Stimulated activated CD8-positive, alpha-beta memory T cell treated with anti-CD3 and anti-CD28 coated beads, Interleukin-2, amount 100 ng/mL, for 48 hours (primary cell): ENCODE measurements at regions not wholly inside any gene's neighbourhood (a gene's known extent, or its start where the extent isn't known, plus 50 kb on each side); places are given as distances from the start of the nearest gene placed in this dataset.
A peak's percentile ranks its signal among the peaks of the same experiment; 100 is the strongest.

ENCODE experiments used
- DNase-seq, 2 donors: peaks; one replicate each; pipeline ENCODE4 v3.0.0-alpha.2; 2020; ENCODE audit warnings: low read depth in 2 of 2

DNA sequence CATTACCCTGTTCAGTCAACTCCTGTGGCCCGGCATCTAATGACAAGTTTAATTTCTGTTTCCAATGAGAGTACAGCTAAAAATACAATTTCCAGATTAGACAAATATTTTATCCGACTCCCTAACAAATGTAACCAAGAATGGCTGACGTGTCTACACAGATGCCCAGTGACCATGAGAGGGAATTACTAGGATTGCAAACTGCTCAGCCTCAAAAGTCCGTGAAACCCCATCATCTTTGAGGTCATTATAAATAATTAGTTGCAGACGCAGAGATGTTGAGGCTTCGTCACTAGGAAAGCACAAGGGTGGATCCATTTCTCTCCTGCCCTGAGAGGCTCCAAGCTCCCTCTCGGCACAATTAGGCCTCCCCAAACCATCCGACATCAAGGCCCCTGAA lies 104.1 kb upstream of the ZNF507 start:
- DNase-seq = no peak

DNA sequence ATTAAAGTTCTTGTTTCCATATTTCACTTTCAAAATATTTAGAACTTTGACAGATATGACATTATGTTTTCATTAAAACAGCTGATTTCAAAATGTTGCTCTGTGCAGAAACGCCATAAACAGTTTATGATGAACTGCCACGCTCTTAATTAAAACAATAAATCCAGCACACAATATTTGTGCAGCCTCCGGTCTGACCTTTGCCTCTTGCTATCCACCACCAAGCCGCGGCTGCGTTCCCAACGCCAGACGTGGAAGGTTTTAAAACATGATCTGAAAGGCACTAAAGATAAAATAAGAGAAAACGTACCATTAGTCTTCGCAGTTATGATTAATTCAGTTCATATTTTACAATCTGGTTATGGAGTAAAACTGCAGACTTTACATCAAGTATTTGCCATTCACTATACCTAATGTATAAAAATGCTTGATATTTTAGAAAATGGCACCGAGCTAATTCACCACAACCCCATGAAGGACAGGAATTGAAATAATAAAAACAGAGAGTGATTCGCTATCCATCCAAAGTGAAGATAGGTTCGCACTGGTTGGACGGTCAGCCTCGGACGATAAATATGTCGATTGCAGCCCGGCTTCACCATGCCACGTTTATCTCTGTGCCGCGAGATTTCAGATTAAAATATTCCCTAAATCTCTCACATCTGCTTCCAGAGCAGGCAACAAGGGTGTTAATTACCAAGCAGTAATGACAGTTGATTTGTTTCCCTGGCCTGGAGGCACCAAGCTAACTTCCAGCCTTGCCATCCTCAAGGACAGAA lies 103.3 kb upstream of the ZNF507 start:
- DNase-seq = no peak

DNA sequence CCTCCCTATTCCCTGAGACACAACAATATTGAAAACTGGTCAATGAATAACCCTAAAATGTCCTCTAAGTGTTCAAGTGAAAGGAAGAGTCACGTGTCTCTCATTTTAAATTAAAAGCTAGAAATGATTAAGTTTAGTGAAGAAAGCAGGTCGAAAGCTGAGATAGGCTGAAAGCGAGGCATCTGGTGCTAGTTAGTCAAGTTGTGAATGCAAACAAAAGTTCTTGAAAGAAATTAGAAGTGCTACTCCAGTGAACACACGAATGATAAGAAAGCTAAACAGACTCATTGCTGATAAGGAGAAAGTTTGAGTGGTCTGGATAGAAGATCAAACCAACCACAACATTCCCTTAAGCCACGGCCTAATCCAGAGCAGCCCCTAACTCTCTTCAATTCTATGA lies 99.4 kb upstream of the ZNF507 start:
- DNase-seq = no peak

DNA sequence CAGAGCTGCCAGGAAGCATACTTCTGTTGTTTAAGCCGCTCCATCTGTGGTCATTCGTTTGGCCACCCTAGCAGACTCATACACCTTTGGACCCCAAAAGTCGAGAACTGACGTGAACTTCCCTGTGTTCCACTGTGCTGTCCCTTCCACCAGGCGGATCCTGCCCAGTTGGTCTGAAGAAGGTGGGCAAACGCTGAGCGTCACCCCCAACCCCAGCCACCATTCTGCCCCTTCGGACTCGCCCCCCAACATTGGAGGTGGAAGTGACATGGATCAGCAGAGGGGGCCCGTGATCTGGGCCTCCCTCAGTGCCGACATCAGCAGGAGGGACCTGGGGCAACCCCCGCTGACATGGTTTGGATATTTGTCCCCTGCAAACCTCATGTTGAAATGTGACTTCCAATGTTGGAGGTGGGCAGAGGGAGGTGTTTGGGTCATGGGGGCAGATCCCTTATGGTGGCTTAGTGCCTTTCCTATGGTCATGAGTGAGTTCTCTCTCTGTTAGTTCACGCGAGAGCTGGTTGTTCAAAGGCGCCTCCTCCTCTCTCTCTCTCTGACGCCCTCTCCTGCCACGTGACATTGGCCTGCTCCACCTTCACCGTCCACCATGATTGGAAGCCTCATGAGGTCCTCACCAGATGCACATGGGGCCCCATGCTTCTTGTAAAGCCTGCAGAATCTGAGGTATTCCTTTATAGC lies 93.6 kb upstream of the ZNF507 start:
- no peak for DNase-seq

DNA sequence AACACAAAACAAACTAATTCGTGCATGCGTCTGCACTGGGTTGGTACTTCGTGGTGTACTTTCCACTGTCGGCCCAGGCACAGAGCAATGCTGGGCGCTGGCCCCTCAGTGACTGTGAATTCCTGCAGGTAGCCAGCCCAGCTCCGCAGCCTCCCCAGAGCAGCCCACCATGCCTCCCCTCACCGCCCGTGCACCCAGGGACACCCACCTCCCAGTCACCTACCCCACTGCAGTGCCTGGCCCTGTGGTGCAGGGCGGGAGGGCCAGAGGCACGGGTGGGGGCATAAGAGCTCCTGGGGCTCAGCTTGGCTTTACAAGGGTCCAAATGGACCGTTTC lies 93.1 kb upstream of the ZNF507 start:
- DNase-seq = no peak

DNA sequence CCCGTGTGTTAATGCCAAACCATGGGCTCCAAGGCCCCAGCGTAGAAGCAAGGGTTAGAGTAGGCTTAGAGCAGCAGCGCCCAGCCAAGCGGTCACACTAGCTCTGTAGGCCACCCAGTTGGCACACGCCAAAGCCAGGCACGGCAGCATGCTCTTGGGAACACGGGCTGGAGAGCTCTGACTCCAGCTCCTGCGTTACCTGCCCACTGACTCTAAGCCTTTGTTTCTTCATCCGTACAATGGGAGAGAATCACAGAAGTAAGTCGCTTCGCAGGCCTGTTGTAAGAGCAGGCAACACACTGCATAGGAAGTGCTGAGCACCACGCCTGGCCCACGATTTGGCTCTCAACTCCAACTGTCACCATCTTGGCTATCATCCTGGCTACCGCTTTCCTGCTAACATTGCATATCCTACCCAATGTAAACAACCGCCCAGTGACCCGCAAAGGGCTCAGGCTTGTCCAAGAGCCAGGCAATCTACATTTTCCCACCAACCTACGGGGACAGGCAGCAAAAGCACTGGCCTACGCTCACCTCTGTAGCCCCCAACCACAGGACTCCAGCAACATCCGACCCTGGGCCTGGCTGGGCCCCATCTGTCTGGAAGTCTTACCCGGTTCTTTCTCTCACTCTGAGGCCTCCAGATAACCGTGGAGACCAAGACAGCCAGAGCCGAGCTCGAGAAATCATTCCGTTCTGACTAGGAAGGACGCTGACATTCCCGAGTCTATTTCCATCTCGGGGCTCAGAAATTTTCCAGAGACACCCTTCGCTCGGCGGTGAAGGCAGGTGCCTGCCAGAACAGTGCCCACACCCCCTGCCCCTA lies 91.5 kb upstream of the ZNF507 start:
- DNase-seq = no peak

DNA sequence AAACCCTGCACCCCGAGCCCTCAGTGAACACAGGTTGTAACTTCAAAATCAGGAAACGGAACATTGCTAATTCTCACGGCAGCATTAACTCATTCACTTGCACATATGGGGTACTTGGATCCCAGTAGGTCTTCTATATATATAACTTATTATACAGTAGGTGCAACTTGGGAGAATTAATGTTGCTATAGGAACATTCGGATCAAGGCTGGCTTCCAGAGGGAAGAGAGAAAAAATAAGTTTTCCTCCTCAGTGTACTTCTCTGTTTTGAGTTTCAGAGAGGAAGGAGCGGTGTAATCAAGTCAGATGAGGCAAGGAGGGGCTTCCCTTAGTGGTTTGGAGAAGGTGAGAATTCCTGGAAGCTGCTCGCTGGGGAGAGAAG lies 90.9 kb upstream of the ZNF507 start:
- DNase-seq = no peak

DNA sequence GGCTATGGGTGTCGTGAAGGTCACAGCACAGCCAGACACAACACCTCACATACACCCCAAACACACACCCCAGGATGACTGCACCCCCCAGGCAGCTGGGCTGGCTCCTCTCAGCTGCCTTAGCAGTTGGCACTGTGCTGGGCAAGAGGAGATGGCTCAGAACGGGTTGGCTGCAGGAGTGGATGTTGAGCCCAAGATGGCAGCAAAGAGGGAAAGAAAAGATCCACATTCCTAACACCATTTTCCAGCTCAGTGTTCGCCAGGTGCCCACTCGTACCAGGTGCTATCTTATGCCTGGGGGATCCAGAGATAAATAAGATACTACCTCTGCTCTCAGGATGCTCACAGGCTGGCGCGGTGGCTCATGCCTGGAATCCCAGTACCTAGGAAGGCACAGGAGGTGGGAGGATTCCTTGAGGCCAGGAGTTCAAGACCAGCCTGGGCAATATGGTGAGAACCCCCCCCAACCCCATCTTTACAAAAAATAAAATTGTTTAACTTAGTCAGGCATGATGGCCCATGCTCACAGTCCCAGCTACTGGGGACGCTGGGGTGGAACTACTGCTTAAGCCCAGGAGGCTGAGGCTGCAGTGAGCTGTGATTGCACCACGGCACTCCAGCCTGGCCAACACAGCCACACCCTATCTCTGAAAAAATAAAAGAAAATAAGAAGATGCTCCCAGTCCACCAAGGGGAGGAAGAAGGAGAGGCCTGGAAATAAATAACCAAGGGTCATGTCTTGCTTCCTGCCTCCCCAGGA lies 89.7 kb upstream of the ZNF507 start:
- DNase-seq = no peak

DNA sequence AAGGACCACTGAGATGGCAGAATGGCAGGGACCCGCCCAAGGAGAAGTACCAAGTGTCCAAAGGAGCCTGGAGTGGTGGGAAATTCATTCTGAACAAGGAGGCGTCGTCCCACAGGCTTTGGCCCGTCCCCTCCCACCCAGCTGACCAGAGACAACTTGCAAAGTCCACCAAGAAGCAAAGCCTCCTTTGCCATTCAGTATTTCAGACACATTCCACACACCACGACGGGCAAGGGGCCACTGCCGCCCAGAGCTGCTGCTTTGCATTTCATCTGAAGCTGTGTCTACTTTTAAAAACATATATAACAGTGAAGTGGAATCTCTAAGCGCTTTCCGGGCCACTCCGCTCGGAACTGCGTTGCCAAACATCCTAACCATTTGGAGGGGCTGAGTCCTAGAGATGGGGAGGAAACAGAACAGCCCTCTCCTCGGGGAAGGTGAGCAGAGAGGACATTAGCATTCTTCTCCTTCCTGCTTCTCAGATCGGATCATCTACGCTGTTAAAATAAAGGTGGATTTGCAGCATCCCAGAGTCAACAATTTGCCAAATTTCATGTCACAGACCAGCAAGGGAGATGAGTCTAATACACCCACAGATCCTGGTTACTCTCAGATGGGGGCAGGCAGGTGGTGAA lies 89.0 kb upstream of the ZNF507 start:
- no peak for DNase-seq

DNA sequence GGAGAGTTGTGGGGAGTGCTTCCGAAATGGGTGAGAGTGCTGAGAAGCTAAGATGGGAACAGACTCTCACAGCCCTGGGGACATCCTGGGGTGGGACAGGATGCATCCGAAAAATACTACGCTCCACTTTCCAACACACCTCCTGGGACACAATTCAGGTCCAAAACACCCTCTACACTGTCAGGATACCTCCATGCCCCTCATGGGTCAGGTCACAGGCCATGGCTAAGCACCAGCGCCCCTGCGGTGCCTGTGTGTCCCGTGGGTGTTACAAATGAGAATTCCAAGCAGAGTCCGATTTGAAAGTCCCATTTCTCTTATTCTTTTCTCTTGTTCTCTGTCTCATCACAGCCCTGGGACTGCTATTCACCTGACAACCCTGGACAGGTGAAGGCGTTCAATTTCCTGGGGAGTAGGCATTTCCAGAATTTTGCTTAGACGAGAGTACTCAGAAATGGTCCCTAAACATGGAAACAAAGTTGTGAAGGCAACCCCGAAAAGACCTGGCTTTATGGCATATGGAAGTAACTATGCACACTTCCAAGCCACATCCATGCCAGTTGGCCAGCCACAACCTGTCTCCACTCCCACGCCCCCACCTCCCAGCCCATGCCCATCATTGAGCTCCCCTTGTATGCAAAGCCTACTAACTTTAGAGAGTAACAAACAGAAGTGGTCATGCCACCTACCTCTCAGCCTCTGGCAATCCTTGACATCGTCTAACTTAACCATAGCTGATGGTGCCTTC lies 87.9 kb upstream of the ZNF507 start:
- DNase-seq = no peak

DNA sequence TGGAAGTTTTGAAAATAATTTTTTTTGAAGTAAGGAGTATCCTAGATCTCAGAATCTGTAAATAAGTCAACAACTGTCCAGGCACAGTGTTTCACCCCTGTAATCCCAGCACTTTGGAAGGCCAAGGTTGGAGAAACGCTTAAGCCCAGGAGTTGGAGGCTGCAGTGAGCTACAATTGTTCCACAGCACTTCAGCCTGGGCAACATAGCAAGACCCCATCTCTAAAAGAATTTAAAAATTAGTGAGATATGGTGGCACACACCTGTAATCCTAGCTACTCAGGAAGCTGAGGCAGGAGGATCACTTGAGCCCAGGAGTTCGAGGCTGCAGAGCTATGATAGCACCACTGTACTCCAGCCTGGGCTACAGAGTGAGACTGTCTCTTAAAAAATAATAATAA lies 87.2 kb upstream of the ZNF507 start:
- DNase-seq = no peak

DNA sequence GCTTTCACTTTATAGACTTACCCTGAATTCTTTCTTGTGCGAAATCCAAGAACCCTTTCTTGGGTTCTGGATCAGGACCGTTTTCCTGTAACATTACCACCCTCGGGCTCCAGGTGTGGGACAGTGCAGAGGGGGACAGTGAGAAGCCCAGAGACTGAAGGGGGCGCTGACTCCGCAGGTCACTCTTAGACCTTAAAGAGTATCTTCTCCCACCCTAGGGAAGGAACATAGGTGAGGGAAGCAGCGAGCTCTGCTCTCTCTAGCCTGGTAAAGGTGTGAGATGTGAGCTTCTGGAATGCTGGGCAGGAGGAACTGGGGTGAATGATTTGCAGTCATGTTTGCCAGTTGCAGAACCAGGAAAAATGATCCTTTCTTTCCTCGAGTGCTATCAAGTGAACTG lies 80.8 kb upstream of the ZNF507 start:
- DNase-seq = no peak

DNA sequence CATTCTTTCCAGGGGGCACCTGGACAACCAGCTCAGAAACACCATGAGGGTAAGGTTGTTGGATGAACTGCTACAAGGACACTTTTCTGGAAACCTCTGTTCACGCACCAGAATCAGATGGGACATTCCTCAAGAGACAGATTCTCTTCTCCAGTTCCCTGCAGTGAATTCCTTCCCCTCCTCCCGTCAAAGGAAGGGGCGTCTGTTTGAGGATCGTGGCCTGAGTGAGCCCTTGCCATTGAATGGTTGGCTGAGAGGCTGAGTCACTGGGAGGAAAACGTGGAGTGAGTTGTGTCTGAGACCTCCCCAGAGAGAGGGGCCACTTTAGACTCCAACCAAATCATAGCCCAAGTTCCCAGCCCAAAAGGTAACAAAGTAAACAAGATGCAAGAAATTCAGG lies 79.4 kb upstream of the ZNF507 start:
- no peak for DNase-seq

DNA sequence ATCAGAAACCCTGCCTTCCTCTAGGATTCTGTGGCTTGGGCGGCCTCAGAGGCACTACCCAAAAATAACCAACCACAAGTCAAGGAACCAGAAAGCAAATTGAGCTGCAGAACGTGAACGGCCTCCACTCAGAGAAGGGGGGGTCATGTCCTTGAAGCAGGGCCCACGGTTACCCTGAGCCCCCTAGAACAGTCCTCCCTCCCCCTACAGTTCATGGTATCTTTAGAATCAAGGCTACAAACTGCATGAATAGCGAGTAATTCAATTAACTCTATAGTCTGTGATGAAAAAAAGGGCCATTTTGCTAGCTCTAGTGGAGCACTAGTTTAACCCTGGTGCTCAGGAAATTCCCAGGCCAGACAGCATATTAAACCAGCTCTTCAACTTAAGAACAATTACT lies 79.0 kb upstream of the ZNF507 start:
- DNase-seq = no peak

DNA sequence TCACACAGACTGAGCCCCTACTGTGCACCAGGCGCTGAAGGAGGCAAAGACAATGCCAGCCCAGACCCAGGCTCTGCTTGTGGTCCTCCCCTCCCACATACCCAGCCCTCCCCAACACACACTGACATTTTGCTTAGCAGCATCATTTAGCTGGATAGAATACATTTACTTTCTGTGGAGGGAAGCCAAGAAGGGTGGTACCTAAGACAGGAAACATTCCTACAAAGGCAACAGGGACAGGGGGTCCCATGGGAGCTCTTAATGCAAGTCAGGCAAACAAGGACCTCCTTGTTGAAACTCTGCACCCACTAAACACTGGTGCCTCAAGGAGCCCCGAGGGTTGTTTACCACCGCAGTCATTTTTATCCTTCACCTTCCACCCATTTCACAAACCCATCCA lies 77.0 kb upstream of the ZNF507 start:
- no peak for DNase-seq

DNA sequence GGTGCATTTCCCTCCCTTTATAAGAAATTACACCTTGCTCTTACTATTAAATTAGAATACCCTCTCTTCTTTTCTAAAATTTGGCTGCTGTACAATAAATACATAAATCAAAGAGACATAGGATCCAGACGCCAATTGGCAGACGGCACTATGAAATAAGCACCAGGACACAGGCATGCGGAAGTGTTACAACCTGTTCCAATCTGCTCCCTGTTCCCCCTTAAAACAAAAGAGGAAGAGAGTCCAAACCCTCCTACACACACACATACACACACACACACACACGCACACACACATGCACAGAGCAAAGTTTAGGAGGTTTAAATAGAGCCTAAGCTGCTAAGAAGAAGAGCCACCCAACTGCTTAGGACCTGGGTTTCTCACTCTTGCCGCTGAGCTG lies 75.6 kb upstream of the ZNF507 start:
- DNase-seq = no peak

DNA sequence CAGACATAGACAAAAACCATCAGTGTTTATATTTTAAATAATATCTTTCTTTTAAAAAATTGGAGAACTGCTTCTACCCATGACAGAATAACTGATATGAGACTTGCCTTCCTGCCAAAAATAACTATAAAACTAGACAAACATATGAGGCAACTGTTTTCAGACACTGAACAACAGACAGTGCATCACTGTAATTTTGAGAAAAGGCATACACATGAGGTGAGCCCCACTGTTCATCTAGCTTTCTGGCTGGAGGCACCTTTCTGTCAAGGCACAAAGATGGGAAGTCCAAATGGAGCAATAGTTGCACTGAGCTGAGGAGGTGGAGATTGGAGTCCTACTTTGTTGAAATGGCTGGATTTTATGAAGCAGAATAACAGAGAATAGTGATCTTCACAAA lies 71.9 kb upstream of the ZNF507 start:
- no peak for DNase-seq

DNA sequence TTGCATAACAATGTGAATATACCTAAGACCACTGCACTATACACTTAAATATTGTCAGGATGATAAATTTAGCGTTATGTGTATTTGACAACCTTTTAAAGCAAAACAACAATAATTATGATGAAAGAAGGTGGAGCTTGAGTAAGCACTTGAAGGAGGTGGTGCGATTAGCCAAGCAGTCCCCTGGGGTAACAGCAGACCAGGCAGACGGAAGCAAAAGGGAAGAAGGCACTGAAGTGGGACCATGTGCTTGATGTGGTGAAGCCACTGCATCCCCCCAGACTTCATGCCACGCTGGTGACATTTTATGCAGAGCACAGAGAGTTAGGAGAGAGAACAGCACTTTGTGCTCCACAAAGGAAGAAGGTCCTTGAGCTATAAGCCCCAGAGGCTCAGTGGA lies 58.3 kb upstream of the ZNF507 start:
- DNase-seq = no peak

DNA sequence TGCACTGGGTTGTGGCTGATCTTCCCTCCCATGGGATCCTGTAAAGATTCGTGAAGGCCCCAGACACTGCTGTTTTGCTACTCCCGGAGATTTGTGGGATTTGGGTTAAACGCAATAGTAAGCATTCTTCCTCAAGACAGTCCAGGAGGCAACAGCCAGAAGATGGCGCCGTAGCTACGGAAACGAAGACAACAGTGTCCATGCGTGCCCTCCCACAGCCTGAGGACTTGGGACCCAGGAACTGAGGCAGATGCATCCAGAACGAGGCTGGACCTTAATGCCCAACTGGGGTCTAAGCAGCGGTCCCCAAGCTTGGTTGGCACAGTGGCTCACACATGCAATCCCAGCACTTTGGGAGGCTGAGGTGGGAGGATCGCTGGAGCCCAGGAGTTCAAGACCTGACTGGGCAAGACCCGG lies 57.6 kb upstream of the ZNF507 start:
- peak; percentile 4 to 20 for DNase-seq

DNA sequence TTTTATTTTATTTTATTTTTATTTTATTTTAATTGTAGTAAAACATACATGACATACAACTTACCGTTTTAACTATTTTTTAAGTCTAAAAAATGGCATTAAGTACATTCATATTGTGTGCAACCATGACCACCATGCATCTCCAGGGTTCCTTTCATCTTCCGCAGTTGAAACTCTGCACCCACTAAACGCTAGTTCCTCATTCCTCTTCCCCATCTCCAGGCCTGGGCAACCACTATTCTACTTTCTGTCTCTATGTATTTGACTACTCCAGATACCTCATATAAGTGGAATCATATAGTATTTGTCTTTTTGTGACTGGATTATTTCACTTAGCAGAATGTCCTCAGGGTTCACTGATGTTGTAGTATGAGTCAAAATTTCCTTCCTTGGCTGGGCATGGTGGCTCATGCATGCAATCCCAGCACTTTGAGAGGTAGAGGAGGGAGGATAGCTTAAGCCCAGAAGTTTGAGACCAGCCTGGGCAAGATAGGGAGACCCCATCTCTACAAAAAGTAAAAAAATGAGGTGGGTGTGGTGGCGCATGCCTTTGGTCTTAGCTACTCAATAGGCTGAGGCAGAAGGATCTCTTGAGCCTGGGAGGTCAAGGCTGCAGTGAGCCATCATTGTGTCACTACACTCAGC lies 55.7 kb upstream of the ZNF507 start:
- DNase-seq = no peak
